C4-2B (cell line): ENCODE measurements at regions not wholly inside any gene's neighbourhood (a gene's known extent, or its start where the extent isn't known, plus 50 kb on each side); places are given as distances from the start of the nearest gene placed in this dataset.

Experiments
- ZFX ChIP-seq: fragments of 450-650 bp; IDR thresholded peaks from 2 replicates; pipeline ENCODE4 v1.6.1; 2017
- TF ChIP-seq, protein P1 (sequence below): fragments of 450-650 bp; conservative IDR thresholded peaks from 2 replicates; pipeline ENCODE4 v1.5.1; 2017; ENCODE audit warnings: mild to moderate bottlenecking

DNA sequence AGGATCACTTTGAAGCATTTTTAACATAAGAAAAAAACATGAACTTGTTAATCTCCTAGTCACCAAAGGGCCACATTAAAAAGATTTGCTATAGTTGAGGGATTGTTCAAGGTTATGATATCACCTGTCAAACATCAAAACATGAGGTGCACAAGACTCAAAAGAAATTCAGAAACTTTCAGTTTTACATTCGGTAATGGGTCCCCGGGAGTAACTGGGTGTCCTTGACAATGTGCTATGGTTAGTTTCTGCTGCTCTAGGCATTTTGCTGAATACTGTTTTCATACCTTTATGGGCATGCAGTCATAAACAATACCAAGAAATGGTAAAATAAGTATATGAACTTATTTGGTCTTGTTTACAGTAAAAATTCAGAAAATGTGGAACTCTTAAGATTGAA is 92.8 kb upstream of the EDIL3 start:
- TF ChIP-seq, protein P1, sequence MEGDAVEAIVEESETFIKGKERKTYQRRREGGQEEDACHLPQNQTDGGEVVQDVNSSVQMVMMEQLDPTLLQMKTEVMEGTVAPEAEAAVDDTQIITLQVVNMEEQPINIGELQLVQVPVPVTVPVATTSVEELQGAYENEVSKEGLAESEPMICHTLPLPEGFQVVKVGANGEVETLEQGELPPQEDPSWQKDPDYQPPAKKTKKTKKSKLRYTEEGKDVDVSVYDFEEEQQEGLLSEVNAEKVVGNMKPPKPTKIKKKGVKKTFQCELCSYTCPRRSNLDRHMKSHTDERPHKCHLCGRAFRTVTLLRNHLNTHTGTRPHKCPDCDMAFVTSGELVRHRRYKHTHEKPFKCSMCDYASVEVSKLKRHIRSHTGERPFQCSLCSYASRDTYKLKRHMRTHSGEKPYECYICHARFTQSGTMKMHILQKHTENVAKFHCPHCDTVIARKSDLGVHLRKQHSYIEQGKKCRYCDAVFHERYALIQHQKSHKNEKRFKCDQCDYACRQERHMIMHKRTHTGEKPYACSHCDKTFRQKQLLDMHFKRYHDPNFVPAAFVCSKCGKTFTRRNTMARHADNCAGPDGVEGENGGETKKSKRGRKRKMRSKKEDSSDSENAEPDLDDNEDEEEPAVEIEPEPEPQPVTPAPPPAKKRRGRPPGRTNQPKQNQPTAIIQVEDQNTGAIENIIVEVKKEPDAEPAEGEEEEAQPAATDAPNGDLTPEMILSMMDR: no peak
- no peak for TF ChIP-seq ZFX
